B cell (primary cell): ENCODE measurements at regions not wholly inside any gene's neighbourhood (a gene's known extent, or its start where the extent isn't known, plus 50 kb on each side); places are given as distances from the start of the nearest gene placed in this dataset.

ENCODE experiments used
- ATAC-seq: fragments of 200-7000 bp; cut with Tn5 transposase; one replicate; pipeline ENCODE4 v1.10.0; 2021; ENCODE audit warnings: low read depth, mild to moderate bottlenecking, moderate number of reproducible peaks, moderate library complexity
- CTCF ChIA-PET: fragments of 350-600 bp; sonication (Branson Sonifier 250); formaldehyde crosslinking; loops from one replicate; lab custom pipeline; 2021; ENCODE audit warnings: antibody characterized with exemption, inconsistent platforms; lab: Charles Lee
- POLR2A ChIA-PET: fragments of 350-600 bp; sonication (Branson Sonifier 250); formaldehyde crosslinking; loops from one replicate; lab custom pipeline; 2021; ENCODE audit warnings: antibody characterized with exemption; lab: Charles Lee
- DNase-seq: peaks from one replicate; pipeline ENCODE4 v3.0.0; 2013
- H2AFZ ChIP-seq: 2 replicates; pipeline ENCODE4 v1.6.1; 2012; ENCODE audit warnings: mild to moderate bottlenecking, low read depth, low read length; ENCODE audit not compliant: insufficient read depth, poor library complexity, severe bottlenecking
- H3K27ac ChIP-seq, 2 donors: 1 replicate in 1 of 2; 2 replicates in 1 of 2; pipeline ENCODE4 v1.5.1; 2012 to 2013; ENCODE audit warnings: low read length in 2 of 2, mild to moderate bottlenecking in 2 of 2, moderate library complexity in 1 of 2
- H3K27me3 ChIP-seq, 4 experiments: fragments of 200-600 bp in 1 of 4; sonication (generic) in 1 of 4; replicated peaks in 1 of 4; 1 replicate in 2 of 4; 2 replicates in 2 of 4; pipeline versions ENCODE4 v1.6.1 to v1.7.0; 2013 to 2016; ENCODE audit warnings: low read length in 3 of 4, mild to moderate bottlenecking in 2 of 4, mixed read lengths in 1 of 4, moderate library complexity in 1 of 4; ENCODE audit not compliant: insufficient read depth in 4 of 4, control insufficient read depth in 3 of 4; ENCODE audit errors: control extremely low read depth in 1 of 4
- H3K36me3 ChIP-seq, 2 experiments: replicated peaks in 1 of 2; 1 replicate in 1 of 2; 2 replicates in 1 of 2; pipeline versions ENCODE4 v1.6.1 to v1.7.1; 2013; ENCODE audit warnings: low read length in 1 of 2; ENCODE audit not compliant: insufficient read depth in 2 of 2, control insufficient read depth in 1 of 2; ENCODE audit errors: control extremely low read depth in 1 of 2, extremely low read depth in 1 of 2
- H3K4me1 ChIP-seq, 2 donors: fragments of 200-600 bp in 1 of 2; sonication (generic) in 1 of 2; 1 replicate in 1 of 2; 2 replicates in 1 of 2; pipeline versions ENCODE4 v1.5.1 to v1.6.1; 2013 to 2017; ENCODE audit warnings: low read length in 2 of 2; ENCODE audit not compliant: control insufficient read depth in 2 of 2, insufficient read depth in 2 of 2
- H3K4me2 ChIP-seq: replicated peaks from 2 replicates; pipeline ENCODE3; 2012; ENCODE audit warnings: mild to moderate bottlenecking, low read depth, low read length; ENCODE audit not compliant: poor library complexity, severe bottlenecking
- H3K4me3 ChIP-seq, 5 experiments: fragments of 200-600 bp in 1 of 5; sonication (generic) in 1 of 5; 1 replicate in 3 of 5; 2 replicates in 2 of 5; pipeline versions ENCODE4 v1.5.1 to v1.7.0; 2011 to 2016; ENCODE audit warnings: low read length in 4 of 5, mild to moderate bottlenecking in 4 of 5, low read depth in 2 of 5, control low read depth in 1 of 5, moderate library complexity in 1 of 5; ENCODE audit not compliant: insufficient read depth in 1 of 5; ENCODE audit errors: control extremely low read depth in 1 of 5, extremely low read depth in 1 of 5
- H3K79me2 ChIP-seq: fragments of 200-600 bp; sonication (generic); one replicate; pipeline ENCODE4 v1.6.0; 2016; ENCODE audit warnings: low read length; ENCODE audit not compliant: control insufficient read depth, insufficient read depth
- H3K9ac ChIP-seq: fragments of 200-600 bp; sonication (generic); 2 replicates; pipeline ENCODE4 v1.6.1; 2017; ENCODE audit warnings: mild to moderate bottlenecking, low read length, moderate library complexity
- H3K9me3 ChIP-seq, 3 donors: one replicate each; pipeline versions ENCODE4 v1.6.1 to v1.7.1; 2013; ENCODE audit warnings: low read length in 2 of 3; ENCODE audit not compliant: control insufficient read depth in 2 of 3, insufficient read depth in 1 of 3; ENCODE audit errors: control extremely low read depth in 1 of 3
- H4K20me1 ChIP-seq: 2 replicates; pipeline ENCODE4 v1.6.0; 2012; ENCODE audit warnings: mild to moderate bottlenecking, low read length; ENCODE audit not compliant: insufficient read depth, control insufficient read depth, poor library complexity, severe bottlenecking
- H3K27ac Mint-ChIP-seq: one replicate; pipeline ENCODE4 v1.8.0; 2021; ENCODE audit warnings: mixed read lengths
- H3K27me3 Mint-ChIP-seq: one replicate; pipeline ENCODE4 v1.8.0; 2021; ENCODE audit warnings: mixed read lengths
- H3K4me1 Mint-ChIP-seq: one replicate; pipeline ENCODE4 v1.8.0; 2021; ENCODE audit warnings: mixed read lengths
- H3K4me3 Mint-ChIP-seq: one replicate; pipeline ENCODE4 v1.8.0; 2021; ENCODE audit warnings: mixed read lengths
- H3K9me3 Mint-ChIP-seq: one replicate; pipeline ENCODE4 v1.8.0; 2022; ENCODE audit warnings: mixed read lengths; ENCODE audit not compliant: insufficient read depth
- EZH2 ChIP-seq: IDR thresholded peaks from 2 replicates; pipeline ENCODE4 v1.6.1; 2012; ENCODE audit warnings: borderline replicate concordance, low read depth, mild to moderate bottlenecking, moderate library complexity, low read length; ENCODE audit not compliant: insufficient read depth, poor library complexity, severe bottlenecking
- WGBS: methylation state at CpG from one replicate; pipeline ENCODE4 v1.1.5; 2013; ENCODE audit warnings: missing lambda C conversion rate; ENCODE audit not compliant: insufficient coverage; 5-methylcytosine and 5-hydroxymethylcytosine counted together
- intact Hi-C: fragments of 100-400 bp; cut with micrococcal nuclease; formaldehyde crosslinking; loops from one replicate; pipeline ENCODE4 v1.10.0; 2022
- TF ChIP-seq, protein P1 (sequence below): fragments of 200-600 bp; IDR thresholded peaks from one replicate; pipeline ENCODE4 v1.8.0; 2022; ENCODE audit warnings: antibody characterized with exemption, mild to moderate bottlenecking

DNA sequence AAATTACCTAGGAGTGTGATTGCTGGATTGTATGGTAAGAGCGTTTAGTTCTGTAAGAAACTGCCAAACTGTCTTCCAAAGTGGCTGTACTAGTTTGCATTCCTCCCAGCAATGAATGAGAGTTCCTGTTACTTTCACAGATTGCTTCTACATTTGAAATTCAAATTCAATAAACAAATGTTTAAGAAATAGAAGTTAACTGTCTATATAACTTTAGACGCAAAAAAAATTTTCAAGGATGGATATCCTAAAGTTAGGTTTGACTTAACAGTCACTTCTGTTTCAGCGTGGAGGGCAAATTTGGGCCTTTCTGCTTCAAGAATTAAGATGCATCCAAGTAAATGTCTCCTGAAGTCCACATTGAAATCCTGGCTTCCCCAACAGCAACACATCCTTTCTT, 445.6 kb downstream of the TAF11L14 start:
- 100% methylated on average over 1 of the region's 3 CpGs for WGBS
- Mint-ChIP-seq H3K9me3 (no peaks in the 10 kb centered on the region), H3K4me3 (no peak overlapping the region), H3K27ac (no peak overlapping the region), H3K4me1 (no peaks in the 10 kb centered on the region), H3K27me3 (no peaks in the 10 kb centered on the region)
- Histone ChIP-seq H3K27ac (no peak overlapping the region), H3K4me3 (no peak overlapping the region), H4K20me1 (no peaks in the 10 kb centered on the region), H3K4me1 (no peaks in the 10 kb centered on the region), H2AFZ (no peak overlapping the region), H3K36me3 (no peaks in the 10 kb centered on the region), H3K79me2 (no peaks in the 10 kb centered on the region), H3K27me3 (no peaks in the 10 kb centered on the region), H3K9me3 (no peaks in the 10 kb centered on the region), H3K4me2 (no peak overlapping the region), H3K9ac (no peak overlapping the region)
- ATAC-seq (no peak), DNase-seq (no peak)
- ChIA-PET POLR2A (no interaction called here), CTCF (no interaction called here)
- no peak for TF ChIP-seq EZH2
- TF ChIP-seq, protein P1, sequence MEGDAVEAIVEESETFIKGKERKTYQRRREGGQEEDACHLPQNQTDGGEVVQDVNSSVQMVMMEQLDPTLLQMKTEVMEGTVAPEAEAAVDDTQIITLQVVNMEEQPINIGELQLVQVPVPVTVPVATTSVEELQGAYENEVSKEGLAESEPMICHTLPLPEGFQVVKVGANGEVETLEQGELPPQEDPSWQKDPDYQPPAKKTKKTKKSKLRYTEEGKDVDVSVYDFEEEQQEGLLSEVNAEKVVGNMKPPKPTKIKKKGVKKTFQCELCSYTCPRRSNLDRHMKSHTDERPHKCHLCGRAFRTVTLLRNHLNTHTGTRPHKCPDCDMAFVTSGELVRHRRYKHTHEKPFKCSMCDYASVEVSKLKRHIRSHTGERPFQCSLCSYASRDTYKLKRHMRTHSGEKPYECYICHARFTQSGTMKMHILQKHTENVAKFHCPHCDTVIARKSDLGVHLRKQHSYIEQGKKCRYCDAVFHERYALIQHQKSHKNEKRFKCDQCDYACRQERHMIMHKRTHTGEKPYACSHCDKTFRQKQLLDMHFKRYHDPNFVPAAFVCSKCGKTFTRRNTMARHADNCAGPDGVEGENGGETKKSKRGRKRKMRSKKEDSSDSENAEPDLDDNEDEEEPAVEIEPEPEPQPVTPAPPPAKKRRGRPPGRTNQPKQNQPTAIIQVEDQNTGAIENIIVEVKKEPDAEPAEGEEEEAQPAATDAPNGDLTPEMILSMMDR: no peak
- intact Hi-C loops: no loop called here

DNA sequence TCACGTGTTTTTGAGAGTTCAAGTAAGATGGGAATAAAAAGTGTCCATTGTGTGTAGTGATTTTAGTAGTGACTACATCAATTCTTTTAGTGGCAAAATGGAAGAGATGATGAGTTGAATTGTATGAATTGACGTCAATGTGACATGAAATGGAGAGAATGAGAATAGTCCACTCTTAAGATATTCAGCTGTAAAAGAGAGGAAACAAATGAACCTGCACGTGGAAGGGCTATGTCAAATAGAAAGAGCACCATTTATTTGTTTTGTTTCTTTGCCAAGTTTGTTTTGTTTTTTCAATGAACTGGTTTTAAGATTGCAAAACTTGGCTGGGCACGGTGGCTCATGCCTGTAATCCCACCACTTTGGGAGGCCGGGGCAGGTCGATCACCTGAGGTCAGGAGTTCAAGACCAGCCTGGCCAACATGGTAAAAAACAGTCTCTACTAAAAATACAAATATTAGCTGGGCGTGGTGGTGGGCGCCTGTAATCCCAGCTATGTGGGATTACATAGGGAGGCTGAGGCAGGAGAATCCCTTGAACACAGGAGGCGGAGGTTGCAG, 453.8 kb downstream of the TAF11L14 start:
- Histone ChIP-seq H3K4me2 (no peak overlapping the region), H4K20me1 (no peaks in the 10 kb centered on the region), H3K4me1 (no peaks in the 10 kb centered on the region), H3K9me3 (no peaks in the 10 kb centered on the region), H3K9ac (no peak overlapping the region), H3K36me3 (no peaks in the 10 kb centered on the region), H3K79me2 (no peaks in the 10 kb centered on the region), H2AFZ (no peak overlapping the region), H3K27ac (no peak overlapping the region), H3K27me3 (no peaks in the 10 kb centered on the region), H3K4me3 (no peak overlapping the region)
- no peak overlapping the region for H3K27ac Mint-ChIP-seq
- intact Hi-C loops: no loop called here
- H3K9me3 Mint-ChIP-seq: no peaks in the 10 kb centered on the region
- DNase-seq (no peak), ATAC-seq (no peak)
- H3K4me1 Mint-ChIP-seq: no peaks in the 10 kb centered on the region
- TF ChIP-seq, protein P1: no peak
- TF ChIP-seq EZH2: no peak
- CTCF ChIA-PET: no interaction called here
- H3K27me3 Mint-ChIP-seq: no peaks in the 10 kb centered on the region
- no peak overlapping the region for H3K4me3 Mint-ChIP-seq
- WGBS: 77% methylated on average over 5 of the region's 9 CpGs
- POLR2A ChIA-PET: no interaction called here
